ENCODE measurements at regions not wholly inside any gene's neighbourhood (a gene's known extent, or its start where the extent isn't known, plus 50 kb on each side); places are given as distances from the start of the nearest gene placed in this dataset.
"Not testable (repeated sequence)": the region's sequence is repeated elsewhere in the genome, so short reads cannot be mapped to it uniquely, and the experiment has no call there.

DNA sequence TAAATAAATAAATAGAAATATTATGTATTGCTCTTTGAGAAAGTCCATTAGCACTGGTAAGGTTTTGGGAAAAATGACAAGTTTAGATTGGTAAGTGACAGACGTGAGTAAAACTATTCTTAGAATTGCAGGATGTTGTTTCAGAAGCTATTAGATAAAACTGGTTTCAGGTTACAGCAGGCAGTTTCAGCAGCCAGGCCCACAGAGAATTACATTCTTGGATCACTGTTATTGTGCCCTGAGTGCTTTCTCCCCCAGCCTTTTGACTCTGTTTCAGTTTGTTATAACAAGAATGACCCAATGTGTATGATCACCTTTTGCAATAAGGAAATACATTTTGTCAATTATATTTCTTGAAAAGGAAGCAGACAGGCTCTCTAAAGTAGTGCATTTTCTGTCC lies 86.5 kb downstream of the DKK1 start:
- Histone ChIP-seq H3K4me1 (no peaks in the 10 kb centered on the region), H3K36me3 (no peaks in the 10 kb centered on the region), H3K27ac (no peak overlapping the region), H3K9me3 (no peaks in the 10 kb centered on the region), H3K27me3 (no peaks in the 10 kb centered on the region), H3K4me3 (no peak overlapping the region)
- intact Hi-C loops (cut with DNase I; ENCODE audit: low total_unique reads) = no loop called here
- ATAC-seq = no peak
- TF ChIP-seq, protein P1, sequence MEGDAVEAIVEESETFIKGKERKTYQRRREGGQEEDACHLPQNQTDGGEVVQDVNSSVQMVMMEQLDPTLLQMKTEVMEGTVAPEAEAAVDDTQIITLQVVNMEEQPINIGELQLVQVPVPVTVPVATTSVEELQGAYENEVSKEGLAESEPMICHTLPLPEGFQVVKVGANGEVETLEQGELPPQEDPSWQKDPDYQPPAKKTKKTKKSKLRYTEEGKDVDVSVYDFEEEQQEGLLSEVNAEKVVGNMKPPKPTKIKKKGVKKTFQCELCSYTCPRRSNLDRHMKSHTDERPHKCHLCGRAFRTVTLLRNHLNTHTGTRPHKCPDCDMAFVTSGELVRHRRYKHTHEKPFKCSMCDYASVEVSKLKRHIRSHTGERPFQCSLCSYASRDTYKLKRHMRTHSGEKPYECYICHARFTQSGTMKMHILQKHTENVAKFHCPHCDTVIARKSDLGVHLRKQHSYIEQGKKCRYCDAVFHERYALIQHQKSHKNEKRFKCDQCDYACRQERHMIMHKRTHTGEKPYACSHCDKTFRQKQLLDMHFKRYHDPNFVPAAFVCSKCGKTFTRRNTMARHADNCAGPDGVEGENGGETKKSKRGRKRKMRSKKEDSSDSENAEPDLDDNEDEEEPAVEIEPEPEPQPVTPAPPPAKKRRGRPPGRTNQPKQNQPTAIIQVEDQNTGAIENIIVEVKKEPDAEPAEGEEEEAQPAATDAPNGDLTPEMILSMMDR (IDR thresholded peaks at IDR 0.05 in 4 of 5, conservative IDR thresholded peaks at IDR 0.05 in 1 of 5) = no peak
- TF ChIP-seq POLR2A (IDR thresholded peaks at IDR 0.05) = no peak
- DNase-seq = no peak
- in situ Hi-C loops (cut with MboI; ENCODE audit: low sequenced_read_pairs in 4 of 4) = no loop called here

DNA sequence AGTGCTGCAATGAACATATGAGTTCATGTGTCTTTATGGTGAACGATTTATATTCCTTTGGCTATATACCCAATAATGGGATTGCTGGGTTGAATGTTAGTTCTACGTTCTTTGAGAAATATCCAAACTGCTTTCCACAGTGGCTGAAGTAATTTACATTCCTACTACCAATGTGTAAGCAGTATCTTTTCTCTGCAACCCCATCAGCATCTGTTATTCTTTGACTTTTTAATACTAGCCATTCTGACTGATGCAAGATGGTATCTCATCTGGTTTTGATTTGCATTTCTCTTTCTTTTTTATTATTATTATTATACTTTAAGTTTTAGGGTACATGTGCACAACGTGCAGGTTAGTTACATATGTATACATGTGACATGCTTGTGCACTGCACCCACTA lies 89.7 kb downstream of the DKK1 start:
- H3K36me3 ChIP-seq; H3K4me1 ChIP-seq; DNase-seq; H3K27ac ChIP-seq; H3K27me3 ChIP-seq; in situ Hi-C loops (cut with MboI; ENCODE audit: low sequenced_read_pairs in 4 of 4); intact Hi-C loops (cut with DNase I; ENCODE audit: low total_unique reads); ATAC-seq; H3K4me3 ChIP-seq; H3K9me3 ChIP-seq: not testable (repeated sequence)

DNA sequence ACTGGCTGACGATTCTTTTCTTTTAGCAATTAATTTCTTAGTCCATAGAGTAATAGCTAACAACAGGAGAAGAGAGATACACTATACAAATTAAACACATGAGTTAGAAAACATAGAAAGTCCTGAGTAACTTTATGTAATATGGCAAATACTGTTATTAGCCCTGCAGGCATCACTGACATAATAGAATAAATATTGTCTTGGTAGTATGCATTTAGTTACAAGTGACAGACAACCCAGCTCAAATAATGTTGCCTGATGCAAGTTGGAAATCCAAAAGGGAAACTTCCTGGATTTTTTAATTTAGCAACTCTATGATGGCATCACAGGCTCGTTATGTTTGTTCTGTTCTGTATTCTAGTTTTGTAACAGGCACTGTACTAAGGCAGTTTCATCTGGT lies 95.1 kb downstream of the DKK1 start:
- TF ChIP-seq, protein P1 (IDR thresholded peaks at IDR 0.05 in 4 of 5, conservative IDR thresholded peaks at IDR 0.05 in 1 of 5) = no peak
- no peak for TF ChIP-seq POLR2A (IDR thresholded peaks at IDR 0.05)
- no peak overlapping the region for H3K27ac ChIP-seq
- no peaks in the 10 kb centered on the region for H3K36me3 ChIP-seq
- no peak overlapping the region for H3K4me3 ChIP-seq
- no peaks in the 10 kb centered on the region for H3K4me1 ChIP-seq
- DNase-seq (no peak), ATAC-seq (no peak)
- in situ Hi-C loops (cut with MboI; ENCODE audit: low sequenced_read_pairs in 4 of 4) = no loop called here
- no peaks in the 10 kb centered on the region for H3K9me3 ChIP-seq
- no peaks in the 10 kb centered on the region for H3K27me3 ChIP-seq
- intact Hi-C loops (cut with DNase I; ENCODE audit: low total_unique reads) = no loop called here

DNA sequence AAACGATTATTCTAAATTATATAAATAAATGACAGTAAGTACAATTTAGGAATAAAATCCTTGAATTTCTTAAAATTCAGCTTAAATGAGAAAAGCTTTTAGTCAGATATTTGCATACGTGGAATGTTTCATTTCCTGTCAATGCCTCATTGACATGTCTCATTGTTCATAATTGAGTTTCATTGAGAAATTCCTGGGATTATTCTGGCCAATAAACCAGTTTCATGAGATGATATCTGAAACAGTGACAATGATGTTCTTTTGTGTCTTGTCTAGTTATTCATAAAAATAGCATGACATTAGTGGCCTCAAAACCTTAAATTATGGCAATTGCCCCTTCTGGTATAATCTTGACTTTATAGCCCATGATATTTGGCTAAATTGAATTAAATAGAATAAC lies 95.8 kb downstream of the DKK1 start:
- intact Hi-C loops (cut with DNase I; ENCODE audit: low total_unique reads) (no loop called here), in situ Hi-C loops (cut with MboI; ENCODE audit: low sequenced_read_pairs in 4 of 4) (no loop called here)
- no peaks in the 10 kb centered on the region for H3K4me1 ChIP-seq
- TF ChIP-seq POLR2A (IDR thresholded peaks at IDR 0.05) = no peak
- TF ChIP-seq, protein P1 (IDR thresholded peaks at IDR 0.05 in 4 of 5, conservative IDR thresholded peaks at IDR 0.05 in 1 of 5) = no peak
- H3K9me3 ChIP-seq = no peaks in the 10 kb centered on the region
- no peaks in the 10 kb centered on the region for H3K36me3 ChIP-seq
- no peak overlapping the region for H3K4me3 ChIP-seq
- H3K27ac ChIP-seq = no peak overlapping the region
- no peaks in the 10 kb centered on the region for H3K27me3 ChIP-seq
- no peak for DNase-seq
- no peak for ATAC-seq

DNA sequence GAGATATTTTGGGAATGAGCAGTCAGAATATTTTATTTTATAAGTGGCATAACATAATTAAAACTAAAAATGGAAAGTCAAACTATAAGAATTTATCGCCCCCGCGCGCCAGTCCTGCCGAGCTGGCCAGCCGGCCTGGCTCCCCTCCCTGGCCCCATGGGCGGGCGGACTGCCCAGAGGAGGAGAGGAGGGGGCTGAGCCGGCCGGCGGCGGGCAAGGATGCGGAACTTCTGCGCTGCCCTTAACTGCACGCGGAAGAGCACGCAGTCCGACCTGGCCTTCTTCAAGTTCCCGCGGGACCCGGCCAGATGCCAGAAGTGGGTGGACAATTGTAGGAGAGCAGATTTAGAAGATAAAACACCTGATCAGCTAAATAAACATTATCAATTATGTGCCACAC lies 96.8 kb downstream of the DKK1 start:
- in situ Hi-C loops (cut with MboI; ENCODE audit: low sequenced_read_pairs in 4 of 4) (no loop called here), intact Hi-C loops (cut with DNase I; ENCODE audit: low total_unique reads) (no loop called here)
- TF ChIP-seq, protein P1 (IDR thresholded peaks at IDR 0.05 in 4 of 5, conservative IDR thresholded peaks at IDR 0.05 in 1 of 5) = no peak
- TF ChIP-seq POLR2A (IDR thresholded peaks at IDR 0.05) = no peak
- Histone ChIP-seq H3K36me3 (no peaks in the 10 kb centered on the region), H3K27me3 (no peaks in the 10 kb centered on the region), H3K27ac (no peak overlapping the region), H3K4me3 (no peak overlapping the region), H3K9me3 (no peaks in the 10 kb centered on the region), H3K4me1 (no peaks in the 10 kb centered on the region)
- no peak for DNase-seq
- ATAC-seq = no peak
